ENCODE measurements at regions not wholly inside any gene's neighbourhood (a gene's known extent, or its start where the extent isn't known, plus 50 kb on each side); places are given as distances from the start of the nearest gene placed in this dataset.

DNA sequence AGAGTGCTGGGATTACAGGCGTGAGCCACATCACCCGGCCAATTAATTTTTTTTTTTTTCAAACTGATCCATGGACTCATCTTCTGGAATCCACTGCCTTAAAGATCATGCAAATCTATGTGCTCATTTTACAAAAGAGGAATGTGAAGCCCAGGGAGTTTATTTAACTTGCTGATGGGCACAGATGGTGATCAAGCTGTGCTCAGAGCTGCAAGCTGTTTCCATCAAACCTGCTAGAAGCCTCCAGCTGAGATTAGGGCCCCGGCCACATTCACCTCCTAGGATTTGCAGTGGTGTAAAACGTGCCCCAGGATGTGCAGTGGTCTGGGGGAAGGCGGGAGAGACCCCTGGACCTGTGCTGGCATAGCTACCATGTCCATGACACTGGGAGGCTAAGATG is 56.1 kb upstream of the TUT7 start:
- no peak for TF ChIP-seq EZH2phosphoT487 (IDR thresholded peaks at IDR 0.05; ENCODE audit: borderline replicate concordance)
- TF ChIP-seq, protein P1, sequence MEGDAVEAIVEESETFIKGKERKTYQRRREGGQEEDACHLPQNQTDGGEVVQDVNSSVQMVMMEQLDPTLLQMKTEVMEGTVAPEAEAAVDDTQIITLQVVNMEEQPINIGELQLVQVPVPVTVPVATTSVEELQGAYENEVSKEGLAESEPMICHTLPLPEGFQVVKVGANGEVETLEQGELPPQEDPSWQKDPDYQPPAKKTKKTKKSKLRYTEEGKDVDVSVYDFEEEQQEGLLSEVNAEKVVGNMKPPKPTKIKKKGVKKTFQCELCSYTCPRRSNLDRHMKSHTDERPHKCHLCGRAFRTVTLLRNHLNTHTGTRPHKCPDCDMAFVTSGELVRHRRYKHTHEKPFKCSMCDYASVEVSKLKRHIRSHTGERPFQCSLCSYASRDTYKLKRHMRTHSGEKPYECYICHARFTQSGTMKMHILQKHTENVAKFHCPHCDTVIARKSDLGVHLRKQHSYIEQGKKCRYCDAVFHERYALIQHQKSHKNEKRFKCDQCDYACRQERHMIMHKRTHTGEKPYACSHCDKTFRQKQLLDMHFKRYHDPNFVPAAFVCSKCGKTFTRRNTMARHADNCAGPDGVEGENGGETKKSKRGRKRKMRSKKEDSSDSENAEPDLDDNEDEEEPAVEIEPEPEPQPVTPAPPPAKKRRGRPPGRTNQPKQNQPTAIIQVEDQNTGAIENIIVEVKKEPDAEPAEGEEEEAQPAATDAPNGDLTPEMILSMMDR (conservative IDR thresholded peaks at IDR 0.05; ENCODE audit: low read length): no peak
- Histone ChIP-seq H2AFZ (ENCODE audit: low read length) (no peak overlapping the region), H3K36me3 (ENCODE audit: insufficient read depth, low read length) (no peaks in the 10 kb centered on the region), H3F3A (ENCODE audit: low read depth) (no peaks in the 10 kb centered on the region), H3K9ac (ENCODE audit: low read depth, low read length, poor library complexity, severe bottlenecking) (no peak overlapping the region), H3K9me2 (replicated peaks; ENCODE audit: low read depth, low read length) (no peaks in the 10 kb centered on the region), H3K27me3 (ENCODE audit: insufficient read depth, low read length, poor library complexity, severe bottlenecking) (peaks cover 6% of the 10 kb centered on the region), H3K9me3 (ENCODE audit: insufficient read depth, low read depth, low read length) (no peaks in the 10 kb centered on the region), H3K79me2 (ENCODE audit: insufficient read depth, low read length) (no peaks in the 10 kb centered on the region), H3K4me2 (ENCODE audit: low read depth, low read length, poor library complexity, severe bottlenecking) (no peak overlapping the region), H3K4me3 (ENCODE audit: low read length, poor library complexity, severe bottlenecking) (no peak overlapping the region), H3K4me1 (ENCODE audit: insufficient read depth, low read length, poor library complexity, severe bottlenecking) (no peaks in the 10 kb centered on the region), H4K20me1 (ENCODE audit: insufficient read depth, low read length, poor library complexity, severe bottlenecking) (no peaks in the 10 kb centered on the region)

DNA sequence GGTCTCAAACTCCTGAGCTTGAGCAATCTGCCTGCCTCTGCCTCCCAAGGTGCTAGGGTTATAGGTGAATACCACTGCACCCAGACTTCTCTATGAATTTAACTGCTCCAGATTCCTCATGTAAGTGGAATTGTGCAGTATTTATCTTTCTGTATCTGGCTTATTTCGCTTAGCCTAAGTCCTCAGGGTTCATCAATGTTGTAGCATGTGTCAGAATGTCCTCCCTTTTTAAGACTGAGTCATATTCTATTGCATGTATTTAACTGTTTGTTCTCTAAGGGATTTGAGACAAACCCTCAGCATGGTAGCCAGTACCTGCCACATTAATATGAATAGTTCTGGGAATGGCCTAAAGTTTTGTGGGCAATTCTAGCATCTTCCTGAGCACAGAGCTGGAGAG is 53.9 kb upstream of the TUT7 start:
- Histone ChIP-seq H3K9me2 (replicated peaks; ENCODE audit: low read depth, low read length) (no peaks in the 10 kb centered on the region), H4K20me1 (ENCODE audit: insufficient read depth, low read length, poor library complexity, severe bottlenecking) (no peaks in the 10 kb centered on the region), H3K27me3 (ENCODE audit: insufficient read depth, low read length, poor library complexity, severe bottlenecking) (peaks cover 6% of the 10 kb centered on the region), H3K4me1 (ENCODE audit: insufficient read depth, low read length, poor library complexity, severe bottlenecking) (no peaks in the 10 kb centered on the region), H3K79me2 (ENCODE audit: insufficient read depth, low read length) (no peaks in the 10 kb centered on the region), H3K9ac (ENCODE audit: low read depth, low read length, poor library complexity, severe bottlenecking) (no peak overlapping the region), H2AFZ (ENCODE audit: low read length) (no peak overlapping the region), H3K4me2 (ENCODE audit: low read depth, low read length, poor library complexity, severe bottlenecking) (no peak overlapping the region), H3K36me3 (ENCODE audit: insufficient read depth, low read length) (no peaks in the 10 kb centered on the region), H3F3A (ENCODE audit: low read depth) (no peaks in the 10 kb centered on the region), H3K4me3 (ENCODE audit: low read length, poor library complexity, severe bottlenecking) (no peak overlapping the region), H3K9me3 (ENCODE audit: insufficient read depth, low read depth, low read length) (no peaks in the 10 kb centered on the region)
- TF ChIP-seq EZH2phosphoT487 (IDR thresholded peaks at IDR 0.05; ENCODE audit: borderline replicate concordance): no peak

DNA sequence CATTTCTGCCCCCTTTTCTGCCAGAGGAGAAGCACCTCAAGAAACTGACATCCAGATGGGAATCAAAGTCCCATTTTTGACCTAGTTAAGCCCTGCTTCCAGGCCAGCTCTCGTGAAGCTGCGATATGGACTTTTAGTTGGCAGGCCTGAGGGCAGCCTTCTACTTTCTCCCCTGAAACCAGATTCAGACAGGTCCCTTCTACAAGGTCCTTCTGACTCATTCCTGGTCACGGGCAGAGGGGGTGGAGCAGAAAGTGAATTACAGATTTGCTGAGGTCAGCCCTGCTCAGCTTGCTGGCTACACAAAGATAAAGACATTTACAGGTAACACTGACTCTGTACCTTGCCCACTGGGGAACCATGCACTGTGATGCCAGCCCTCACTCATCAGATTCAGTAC is 52.8 kb upstream of the TUT7 start:
- H3K4me2 ChIP-seq (ENCODE audit: low read depth, low read length, poor library complexity, severe bottlenecking): no peak overlapping the region
- no peak overlapping the region for H3K9ac ChIP-seq (ENCODE audit: low read depth, low read length, poor library complexity, severe bottlenecking)
- H3K79me2 ChIP-seq (ENCODE audit: insufficient read depth, low read length): no peaks in the 10 kb centered on the region
- no peaks in the 10 kb centered on the region for H3K4me1 ChIP-seq (ENCODE audit: insufficient read depth, low read length, poor library complexity, severe bottlenecking)
- TF ChIP-seq EZH2phosphoT487 (IDR thresholded peaks at IDR 0.05; ENCODE audit: borderline replicate concordance): no peak
- TF ChIP-seq, protein P1 (conservative IDR thresholded peaks at IDR 0.05; ENCODE audit: low read length): no peak
- no peak overlapping the region for H3K4me3 ChIP-seq (ENCODE audit: low read length, poor library complexity, severe bottlenecking)
- no peaks in the 10 kb centered on the region for H3K9me2 ChIP-seq (replicated peaks; ENCODE audit: low read depth, low read length)
- H3K27me3 ChIP-seq (ENCODE audit: insufficient read depth, low read length, poor library complexity, severe bottlenecking): peaks cover 6% of the 10 kb centered on the region
- no peaks in the 10 kb centered on the region for H3K36me3 ChIP-seq (ENCODE audit: insufficient read depth, low read length)
- H3F3A ChIP-seq (ENCODE audit: low read depth): no peaks in the 10 kb centered on the region
- H2AFZ ChIP-seq (ENCODE audit: low read length): no peak overlapping the region
- H3K9me3 ChIP-seq (ENCODE audit: insufficient read depth, low read depth, low read length): no peaks in the 10 kb centered on the region
- H4K20me1 ChIP-seq (ENCODE audit: insufficient read depth, low read length, poor library complexity, severe bottlenecking): no peaks in the 10 kb centered on the region

DNA sequence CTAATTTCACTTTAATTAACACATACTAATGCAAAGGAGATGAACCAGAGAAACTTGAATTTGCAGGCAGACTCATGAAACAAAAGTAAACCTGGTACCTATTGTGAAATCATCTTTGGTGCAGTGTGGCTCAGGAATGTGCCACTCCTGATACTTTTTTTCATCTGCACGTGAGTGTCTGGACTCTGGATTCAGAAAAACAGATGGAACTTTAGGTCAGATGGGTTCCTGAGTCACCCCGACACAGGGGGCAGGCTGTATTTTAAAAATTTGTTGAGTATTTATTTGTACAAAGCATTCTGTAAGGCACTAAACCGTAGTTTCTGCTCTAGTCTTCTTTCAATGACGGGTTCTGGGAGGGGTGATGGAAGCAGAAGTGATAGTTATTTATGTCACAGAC is 52.2 kb upstream of the TUT7 start:
- Histone ChIP-seq H2AFZ (ENCODE audit: low read length) (no peak overlapping the region), H3K4me2 (ENCODE audit: low read depth, low read length, poor library complexity, severe bottlenecking) (no peak overlapping the region), H4K20me1 (ENCODE audit: insufficient read depth, low read length, poor library complexity, severe bottlenecking) (no peaks in the 10 kb centered on the region), H3K27me3 (ENCODE audit: insufficient read depth, low read length, poor library complexity, severe bottlenecking) (peaks cover 6% of the 10 kb centered on the region), H3K79me2 (ENCODE audit: insufficient read depth, low read length) (no peaks in the 10 kb centered on the region), H3K36me3 (ENCODE audit: insufficient read depth, low read length) (no peaks in the 10 kb centered on the region), H3K9me3 (ENCODE audit: insufficient read depth, low read depth, low read length) (no peaks in the 10 kb centered on the region), H3K4me1 (ENCODE audit: insufficient read depth, low read length, poor library complexity, severe bottlenecking) (no peaks in the 10 kb centered on the region), H3K9ac (ENCODE audit: low read depth, low read length, poor library complexity, severe bottlenecking) (no peak overlapping the region), H3F3A (ENCODE audit: low read depth) (no peaks in the 10 kb centered on the region), H3K4me3 (ENCODE audit: low read length, poor library complexity, severe bottlenecking) (no peak overlapping the region), H3K9me2 (replicated peaks; ENCODE audit: low read depth, low read length) (no peaks in the 10 kb centered on the region)
- TF ChIP-seq, protein P1 (conservative IDR thresholded peaks at IDR 0.05; ENCODE audit: low read length): no peak
- no peak for TF ChIP-seq EZH2phosphoT487 (IDR thresholded peaks at IDR 0.05; ENCODE audit: borderline replicate concordance)

Measured in Loucy (cell line).